Glutamatergic neuron (in vitro differentiated cells): ENCODE measurements at regions not wholly inside any gene's neighbourhood (a gene's known extent, or its start where the extent isn't known, plus 50 kb on each side); places are given as distances from the start of the nearest gene placed in this dataset.

Experiments used
- DNase-seq: peaks from one replicate; pipeline ENCODE4 v3.0.0; 2022
- H3K27ac Mint-ChIP-seq: one replicate; pipeline ENCODE4 v1.8.0; 2020; ENCODE audit warnings: mild to moderate bottlenecking, mixed read lengths, inconsistent platforms; ENCODE audit not compliant: unreplicated experiment
- H3K27me3 Mint-ChIP-seq: one replicate; pipeline ENCODE4 v1.8.0; 2020; ENCODE audit warnings: mild to moderate bottlenecking, moderate library complexity, mixed read lengths, inconsistent platforms; ENCODE audit not compliant: unreplicated experiment
- H3K36me3 Mint-ChIP-seq: one replicate; pipeline ENCODE4 v1.8.0; 2020; ENCODE audit warnings: mild to moderate bottlenecking, mixed read lengths, inconsistent platforms; ENCODE audit not compliant: unreplicated experiment
- H3K4me1 Mint-ChIP-seq: one replicate; pipeline ENCODE4 v1.8.0; 2020; ENCODE audit warnings: mild to moderate bottlenecking, low read depth, mixed read lengths, inconsistent platforms; ENCODE audit not compliant: unreplicated experiment
- H3K4me3 Mint-ChIP-seq: one replicate; pipeline ENCODE4 v1.8.0; 2020; ENCODE audit warnings: mild to moderate bottlenecking, mixed read lengths, inconsistent platforms; ENCODE audit not compliant: unreplicated experiment
- H3K9me3 Mint-ChIP-seq: one replicate; pipeline ENCODE4 v1.8.0; 2020; ENCODE audit warnings: mild to moderate bottlenecking, moderate library complexity, mixed read lengths, inconsistent platforms; ENCODE audit not compliant: unreplicated experiment
- TF ChIP-seq, protein P1 (sequence below): fragments of 200-600 bp; sonication (generic); IDR thresholded peaks from one replicate; pipeline ENCODE4 v1.5.0; 2021; ENCODE audit not compliant: partially characterized antibody, unreplicated experiment

DNA sequence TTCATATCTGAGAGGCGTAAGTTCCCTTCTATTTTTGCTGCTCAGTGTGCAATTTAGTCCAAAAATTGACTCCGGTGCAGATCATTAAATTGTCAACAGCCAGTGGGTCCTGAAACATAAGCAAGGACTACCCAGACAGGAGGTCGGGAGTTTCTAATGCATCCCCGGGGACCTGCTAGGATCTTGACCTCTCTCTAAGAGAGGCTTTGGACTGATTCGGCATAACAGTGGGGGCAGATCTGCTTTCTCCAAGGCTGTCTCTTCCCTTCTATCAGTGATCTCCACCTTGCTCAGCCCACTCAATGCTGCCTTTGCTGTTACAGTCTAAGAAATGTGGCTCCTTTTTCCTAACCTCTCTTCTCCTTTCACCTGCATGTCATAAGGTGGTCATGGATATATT, 199.1 kb upstream of the NRP1 start:
- peak; percentile 28 for DNase-seq
- H3K27me3 Mint-ChIP-seq, result peaks cover 2% of the 10 kb centered on the region
- no peak overlapping the region for H3K4me3 Mint-ChIP-seq
- H3K36me3 Mint-ChIP-seq, result peaks cover 12% of the 10 kb centered on the region
- H3K4me1 Mint-ChIP-seq, result peaks cover 4% of the 10 kb centered on the region
- TF ChIP-seq, protein P1, sequence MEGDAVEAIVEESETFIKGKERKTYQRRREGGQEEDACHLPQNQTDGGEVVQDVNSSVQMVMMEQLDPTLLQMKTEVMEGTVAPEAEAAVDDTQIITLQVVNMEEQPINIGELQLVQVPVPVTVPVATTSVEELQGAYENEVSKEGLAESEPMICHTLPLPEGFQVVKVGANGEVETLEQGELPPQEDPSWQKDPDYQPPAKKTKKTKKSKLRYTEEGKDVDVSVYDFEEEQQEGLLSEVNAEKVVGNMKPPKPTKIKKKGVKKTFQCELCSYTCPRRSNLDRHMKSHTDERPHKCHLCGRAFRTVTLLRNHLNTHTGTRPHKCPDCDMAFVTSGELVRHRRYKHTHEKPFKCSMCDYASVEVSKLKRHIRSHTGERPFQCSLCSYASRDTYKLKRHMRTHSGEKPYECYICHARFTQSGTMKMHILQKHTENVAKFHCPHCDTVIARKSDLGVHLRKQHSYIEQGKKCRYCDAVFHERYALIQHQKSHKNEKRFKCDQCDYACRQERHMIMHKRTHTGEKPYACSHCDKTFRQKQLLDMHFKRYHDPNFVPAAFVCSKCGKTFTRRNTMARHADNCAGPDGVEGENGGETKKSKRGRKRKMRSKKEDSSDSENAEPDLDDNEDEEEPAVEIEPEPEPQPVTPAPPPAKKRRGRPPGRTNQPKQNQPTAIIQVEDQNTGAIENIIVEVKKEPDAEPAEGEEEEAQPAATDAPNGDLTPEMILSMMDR, result no peak
- H3K27ac Mint-ChIP-seq, result no peak overlapping the region
- peaks cover 4% of the 10 kb centered on the region for H3K9me3 Mint-ChIP-seq

DNA sequence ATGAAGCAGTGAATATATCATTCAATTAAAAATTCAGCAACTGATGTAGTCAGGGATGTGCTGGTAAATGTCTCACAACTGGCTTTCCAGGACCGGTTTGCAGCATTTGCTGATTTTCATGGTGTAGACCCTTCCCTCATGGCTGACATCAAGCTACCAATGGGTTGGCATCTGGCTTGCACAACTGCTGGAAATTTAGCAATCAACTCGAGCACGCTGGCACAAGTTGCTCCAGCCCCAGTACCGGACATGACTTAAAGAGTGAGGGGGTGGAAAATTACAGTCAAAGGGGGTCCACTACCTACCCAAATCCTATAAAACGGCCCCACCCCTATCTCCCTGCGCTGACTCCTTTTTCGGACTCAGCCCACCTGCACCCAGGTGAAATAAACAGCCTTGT, 198.4 kb upstream of the NRP1 start:
- Mint-ChIP-seq H3K27me3 (peaks cover 2% of the 10 kb centered on the region), H3K27ac (no peak overlapping the region), H3K4me1 (peaks cover 4% of the 10 kb centered on the region), H3K9me3 (peaks cover 4% of the 10 kb centered on the region), H3K36me3 (peaks cover 12% of the 10 kb centered on the region), H3K4me3 (no peak overlapping the region)
- TF ChIP-seq, protein P1, result no peak
- no peak for DNase-seq

DNA sequence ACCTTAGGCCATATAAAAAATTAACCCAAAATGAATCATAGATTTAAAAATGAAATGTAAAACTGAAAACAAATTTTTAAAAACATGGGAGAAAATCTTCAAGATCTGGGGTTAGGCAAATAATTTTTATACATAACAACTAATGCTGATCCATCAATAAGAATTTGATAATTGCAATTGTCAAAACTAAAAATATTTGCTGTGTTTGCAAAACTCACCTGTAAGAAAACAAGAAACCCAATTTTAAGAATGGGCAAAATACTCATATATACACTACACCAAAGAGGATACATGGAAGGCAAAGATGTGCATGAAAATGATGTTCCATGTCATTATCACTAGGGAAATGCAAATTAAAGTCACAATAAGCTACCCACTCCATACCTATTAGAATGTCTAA, 194.8 kb upstream of the NRP1 start:
- Mint-ChIP-seq H3K27ac (no peak overlapping the region), H3K4me3 (no peak overlapping the region), H3K27me3 (no peaks in the 10 kb centered on the region), H3K4me1 (peaks cover 4% of the 10 kb centered on the region), H3K36me3 (peaks cover 12% of the 10 kb centered on the region), H3K9me3 (peaks cover 4% of the 10 kb centered on the region)
- TF ChIP-seq, protein P1, result no peak
- no peak for DNase-seq

DNA sequence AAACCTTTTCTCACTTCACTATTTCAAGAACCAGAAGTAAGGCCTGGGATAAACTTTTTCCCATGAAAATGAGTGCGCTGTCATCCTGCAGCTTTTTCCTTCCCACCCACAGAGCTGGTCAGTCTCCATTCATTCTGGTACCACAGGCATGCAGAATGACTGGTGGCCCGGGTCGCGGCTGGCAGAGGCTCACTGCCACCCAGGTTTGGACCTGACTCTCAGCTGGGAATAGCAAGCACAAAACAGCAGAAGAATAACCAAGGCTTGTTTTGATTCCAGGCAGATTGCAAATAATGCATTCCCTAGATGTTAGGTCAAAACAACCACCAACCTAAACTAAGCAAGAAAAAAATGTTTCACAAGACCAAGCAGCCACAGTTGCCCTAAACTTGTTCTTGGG, 190.5 kb upstream of the NRP1 start:
- H3K36me3 Mint-ChIP-seq, result peaks cover 8% of the 10 kb centered on the region
- TF ChIP-seq, protein P1, result no peak
- H3K27me3 Mint-ChIP-seq, result no peaks in the 10 kb centered on the region
- DNase-seq, result no peak
- H3K27ac Mint-ChIP-seq, result no peak overlapping the region
- no peaks in the 10 kb centered on the region for H3K4me1 Mint-ChIP-seq
- H3K4me3 Mint-ChIP-seq, result no peak overlapping the region
- peaks cover 3% of the 10 kb centered on the region for H3K9me3 Mint-ChIP-seq

DNA sequence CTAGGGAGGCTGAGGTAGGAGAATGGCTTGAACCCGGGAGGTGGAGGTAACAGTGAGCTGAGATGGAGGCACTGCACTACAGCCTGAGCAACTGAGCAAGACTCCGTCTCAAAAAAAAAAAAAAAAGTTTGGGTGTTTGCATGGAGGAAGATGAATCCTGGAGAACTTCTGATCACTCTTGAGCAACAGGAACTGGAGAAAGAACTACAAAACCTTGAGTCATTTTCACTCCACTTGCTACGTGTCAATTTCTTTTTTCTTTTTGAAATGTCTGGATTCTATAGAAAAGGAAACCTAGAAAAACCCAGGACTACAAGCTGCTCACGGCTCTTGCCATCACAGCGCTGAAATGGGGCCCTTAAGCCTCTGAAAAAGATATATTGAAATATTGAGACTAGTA, 189.6 kb upstream of the NRP1 start:
- no peak for DNase-seq
- Mint-ChIP-seq H3K36me3 (no peaks in the 10 kb centered on the region), H3K27ac (no peak overlapping the region), H3K9me3 (peaks cover 1% of the 10 kb centered on the region), H3K4me3 (no peak overlapping the region), H3K4me1 (no peaks in the 10 kb centered on the region), H3K27me3 (no peaks in the 10 kb centered on the region)
- TF ChIP-seq, protein P1, result no peak
